GM12878 (cell line): ENCODE measurements at regions not wholly inside any gene's neighbourhood (a gene's known extent, or its start where the extent isn't known, plus 50 kb on each side); places are given as distances from the start of the nearest gene placed in this dataset.

Experiments used
- ATAC-seq: fragments of 200-7000 bp; cut with Tn5 transposase; 3 replicates; pipeline ENCODE4 v1.9.1; 2020; ENCODE audit warnings: mild to moderate bottlenecking, moderate library complexity
- BruUV-seq: library from RNA; stranded (reverse); fragments of 400-500 nt; replicated peaks from 2 replicates; lab custom pipeline; 2021; lab: Mats Ljungman, UMichigan
- CTCF ChIA-PET: fragments of 300-600 bp; sonication (Branson Sonifier 250); formaldehyde crosslinking; extraction: SDS; loops from one replicate; lab custom pipeline; 2021; ENCODE audit warnings: inconsistent platforms; lab: Yijun Ruan, JAX
- POLR2A ChIA-PET: fragments of 350-600 bp; formaldehyde crosslinking; extraction: SDS; loops from one replicate; lab custom pipeline; 2021; ENCODE audit warnings: inconsistent platforms; lab: Charles Lee
- RAD21 ChIA-PET: fragments of 300-600 bp; sonication (Branson Sonifier 250); formaldehyde crosslinking; loops from one replicate; lab custom pipeline; 2023; ENCODE audit warnings: antibody characterized with exemption; ENCODE audit not compliant: unreplicated experiment; lab: Charles Lee
- SMC1A ChIA-PET: fragments of 300-600 bp; sonication (Branson Sonifier 250); formaldehyde crosslinking; loops from one replicate; lab custom pipeline; 2023; ENCODE audit not compliant: unreplicated experiment, uncharacterized antibody; lab: Charles Lee
- DNase-seq: peaks from one replicate; pipeline ENCODE4 v3.0.0-alpha.2; 2011; ENCODE audit warnings: low read depth, low spot score
- FAIRE-seq: peaks from 3 replicates; lab custom pipeline; 2011; peaks lifted over from hg19 to GRCh38; lab: Jason Lieb, UNC
- H2AFZ ChIP-seq: 2 replicates; pipeline ENCODE4 v1.6.0; 2011; ENCODE audit warnings: low read depth, low read length, control low read depth; ENCODE audit not compliant: control insufficient read depth
- H3K27ac ChIP-seq: 2 replicates; pipeline ENCODE4 v1.5.1; 2011; ENCODE audit warnings: control low read depth; ENCODE audit not compliant: control insufficient read depth, insufficient read depth
- H3K27me3 ChIP-seq, 2 experiments: replicated peaks in 1 of 2; 2 replicates each; pipeline versions ENCODE4 v1.6.0 to v1.6.1; 2011; ENCODE audit warnings: low read length in 1 of 2; ENCODE audit not compliant: control insufficient read depth in 2 of 2, insufficient read depth in 2 of 2
- H3K36me3 ChIP-seq, 2 experiments: 2 replicates each; pipeline ENCODE4 v1.5.1; 2011; ENCODE audit warnings: low read length in 1 of 2; ENCODE audit not compliant: control insufficient read depth in 2 of 2, insufficient read depth in 2 of 2
- H3K4me1 ChIP-seq: 2 replicates; pipeline ENCODE4 v1.6.1; 2011; ENCODE audit warnings: mild to moderate bottlenecking, low read length, moderate library complexity, mixed read lengths; ENCODE audit not compliant: control insufficient read depth, insufficient read depth
- H3K4me2 ChIP-seq: 2 replicates; pipeline ENCODE4 v1.6.0; 2011; ENCODE audit warnings: control low read depth; ENCODE audit not compliant: control insufficient read depth, insufficient read depth
- H3K4me3 ChIP-seq: fragments of 200-600 bp; sonication (generic); 2 replicates; pipeline ENCODE4 v1.5.1; 2016
- H3K79me2 ChIP-seq: 2 replicates; pipeline ENCODE4 v1.6.0; 2011; ENCODE audit warnings: low read length; ENCODE audit not compliant: control insufficient read depth, insufficient read depth
- H3K9ac ChIP-seq: 2 replicates; pipeline ENCODE4 v1.8.0; 2011; ENCODE audit warnings: low read length, control low read depth, mixed read lengths; ENCODE audit not compliant: control insufficient read depth, insufficient read depth
- H3K9me3 ChIP-seq: replicated peaks from 3 replicates; pipeline ENCODE4 v1.5.1; 2011; ENCODE audit warnings: mild to moderate bottlenecking, low read length; ENCODE audit not compliant: control insufficient read depth, insufficient read depth
- H4K20me1 ChIP-seq: 2 replicates; pipeline ENCODE4 v1.6.0; 2011; ENCODE audit not compliant: control insufficient read depth, insufficient read depth
- ASH2L ChIP-seq: fragments of 300-600, 200-600 bp; sonication (generic); IDR thresholded peaks from 2 replicates; pipeline ENCODE4 v1.6.1; 2017; ENCODE audit warnings: low read depth, mild to moderate bottlenecking, borderline replicate concordance
- BMI1 ChIP-seq: fragments of 450-650 bp; IDR thresholded peaks from 2 replicates; pipeline ENCODE4 v1.6.1; 2016; ENCODE audit warnings: mild to moderate bottlenecking, moderate library complexity, borderline replicate concordance
- CBFB ChIP-seq: IDR thresholded peaks from 2 replicates; pipeline ENCODE4 v1.6.1; 2016; ENCODE audit warnings: antibody characterized with exemption, low read depth
- CBX3 ChIP-seq: fragments of 200-600 bp; sonication (generic); IDR thresholded peaks from 2 replicates; pipeline ENCODE4 v1.6.1; 2016; ENCODE audit warnings: low read depth, borderline replicate concordance
- FOXM1 ChIP-seq: IDR thresholded peaks from 2 replicates; pipeline ENCODE4 v1.6.1; 2012; ENCODE audit warnings: low read depth, mild to moderate bottlenecking, inconsistent platforms, low read length, moderate library complexity
- HDGF ChIP-seq: fragments of 450-650 bp; IDR thresholded peaks from 2 replicates; pipeline ENCODE4 v1.6.1; 2016; ENCODE audit warnings: antibody characterized with exemption
- IKZF1 ChIP-seq: fragments of 450-650 bp; conservative IDR thresholded peaks from 2 replicates; pipeline ENCODE4 v1.6.1; 2017; ENCODE audit warnings: antibody characterized with exemption, mild to moderate bottlenecking
- MYC ChIP-seq: IDR thresholded peaks from 2 replicates; pipeline ENCODE4 v1.6.1; 2011; ENCODE audit warnings: mild to moderate bottlenecking, low read length, moderate library complexity, inconsistent platforms; ENCODE audit not compliant: insufficient read depth, insufficient replicate concordance, insufficient read length, severe bottlenecking
- RB1 ChIP-seq: fragments of 450-650 bp; formaldehyde crosslinking; IDR thresholded peaks from 2 replicates; pipeline ENCODE4 v1.6.1; 2017; ENCODE audit warnings: mild to moderate bottlenecking, borderline replicate concordance
- RELA ChIP-seq: fragments of 450-650 bp; IDR thresholded peaks from 2 replicates; pipeline ENCODE4 v1.8.0; 2014; ENCODE audit warnings: borderline replicate concordance; ENCODE audit not compliant: partially characterized antibody
- RUNX3 ChIP-seq: IDR thresholded peaks from 2 replicates; pipeline ENCODE4 v1.6.1; 2012; ENCODE audit warnings: low read length, inconsistent platforms
- SMAD1 ChIP-seq: fragments of 450-650 bp; IDR thresholded peaks from 2 replicates; pipeline ENCODE4 v1.6.1; 2018; ENCODE audit warnings: mild to moderate bottlenecking, low read depth; ENCODE audit not compliant: partially characterized antibody
- SMAD5 ChIP-seq: IDR thresholded peaks from 2 replicates; pipeline ENCODE4 v1.6.1; 2016; ENCODE audit warnings: antibody characterized with exemption, low read depth
- ZZZ3 ChIP-seq: IDR thresholded peaks from 2 replicates; pipeline ENCODE4 v1.6.1; 2011; ENCODE audit warnings: low read depth; ENCODE audit not compliant: control insufficient read depth, insufficient read length
- WGBS: methylation state at CpG from one replicate; pipeline ENCODE4 v1.1.6; 2016; ENCODE audit warnings: low lambda C conversion rate; ENCODE audit not compliant: insufficient replicate concordance, insufficient coverage; ENCODE audit errors: missing lambda C conversion rate; 5-methylcytosine and 5-hydroxymethylcytosine counted together
- in situ Hi-C: fragments of 300-500 bp; cut with MboI; formaldehyde crosslinking; loops from 9 replicates; pipeline ENCODE4 v1.14.3; 2018; ENCODE audit warnings: mixed read lengths
- intact Hi-C: fragments of 100-400 bp; cut with micrococcal nuclease; formaldehyde crosslinking; loops from one replicate; pipeline ENCODE4 v1.14.2; 2022; ENCODE audit not compliant: unreplicated experiment
- TF ChIP-seq, protein P1 (sequence below): fragments of 450-650 bp; IDR thresholded peaks from 2 replicates; pipeline ENCODE4 v1.6.1; 2017; ENCODE audit warnings: mild to moderate bottlenecking, moderate library complexity
- TF ChIP-seq, protein P2 (sequence below): fragments of 150-350 bp; IDR thresholded peaks from 2 replicates; pipeline ENCODE4 v1.6.1; 2016; ENCODE audit warnings: low read depth, low read length
- TF ChIP-seq, protein P3 (sequence below): IDR thresholded peaks from 2 replicates; pipeline ENCODE4 v1.6.1; 2012; ENCODE audit warnings: low read length, inconsistent platforms

DNA sequence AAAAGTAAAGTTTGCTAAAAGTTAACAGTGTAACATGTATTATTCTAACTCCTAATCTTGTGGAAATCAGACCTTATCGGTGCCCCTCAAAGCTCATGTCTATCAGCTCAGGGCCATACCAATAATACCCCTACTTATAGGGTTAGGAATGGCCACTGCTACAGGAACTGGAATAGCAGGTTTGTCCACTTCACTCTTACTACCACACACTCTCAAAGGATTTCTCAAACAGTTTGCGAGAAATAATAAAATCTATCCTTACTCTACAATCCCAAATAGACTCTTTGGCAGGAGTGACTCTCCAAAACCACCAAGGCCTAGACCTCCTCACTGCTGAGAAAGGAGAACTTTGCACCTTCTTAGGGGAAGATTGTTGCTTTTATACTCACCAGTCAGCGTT, 1677.7 kb downstream of the OLFM4 start:
- Histone ChIP-seq H3K27me3 (no peaks in the 10 kb centered on the region), H3K79me2 (no peaks in the 10 kb centered on the region), H3K27ac (no peak overlapping the region), H4K20me1 (no peaks in the 10 kb centered on the region), H2AFZ (no peak overlapping the region)
- CTCF ChIA-PET: no interaction called here
- DNase-seq (no peak), ATAC-seq (no peak)
- BruUV-seq: no TSS peak
- RAD21 ChIA-PET: no interaction called here
- SMC1A ChIA-PET: no interaction called here
- POLR2A ChIA-PET: no interaction called here
- 49% methylated on average over 3 of the region's 3 CpGs for WGBS
- TF ChIP-seq CBX3: no peak
- TF ChIP-seq HDGF: no peak
- TF ChIP-seq, protein P1, sequence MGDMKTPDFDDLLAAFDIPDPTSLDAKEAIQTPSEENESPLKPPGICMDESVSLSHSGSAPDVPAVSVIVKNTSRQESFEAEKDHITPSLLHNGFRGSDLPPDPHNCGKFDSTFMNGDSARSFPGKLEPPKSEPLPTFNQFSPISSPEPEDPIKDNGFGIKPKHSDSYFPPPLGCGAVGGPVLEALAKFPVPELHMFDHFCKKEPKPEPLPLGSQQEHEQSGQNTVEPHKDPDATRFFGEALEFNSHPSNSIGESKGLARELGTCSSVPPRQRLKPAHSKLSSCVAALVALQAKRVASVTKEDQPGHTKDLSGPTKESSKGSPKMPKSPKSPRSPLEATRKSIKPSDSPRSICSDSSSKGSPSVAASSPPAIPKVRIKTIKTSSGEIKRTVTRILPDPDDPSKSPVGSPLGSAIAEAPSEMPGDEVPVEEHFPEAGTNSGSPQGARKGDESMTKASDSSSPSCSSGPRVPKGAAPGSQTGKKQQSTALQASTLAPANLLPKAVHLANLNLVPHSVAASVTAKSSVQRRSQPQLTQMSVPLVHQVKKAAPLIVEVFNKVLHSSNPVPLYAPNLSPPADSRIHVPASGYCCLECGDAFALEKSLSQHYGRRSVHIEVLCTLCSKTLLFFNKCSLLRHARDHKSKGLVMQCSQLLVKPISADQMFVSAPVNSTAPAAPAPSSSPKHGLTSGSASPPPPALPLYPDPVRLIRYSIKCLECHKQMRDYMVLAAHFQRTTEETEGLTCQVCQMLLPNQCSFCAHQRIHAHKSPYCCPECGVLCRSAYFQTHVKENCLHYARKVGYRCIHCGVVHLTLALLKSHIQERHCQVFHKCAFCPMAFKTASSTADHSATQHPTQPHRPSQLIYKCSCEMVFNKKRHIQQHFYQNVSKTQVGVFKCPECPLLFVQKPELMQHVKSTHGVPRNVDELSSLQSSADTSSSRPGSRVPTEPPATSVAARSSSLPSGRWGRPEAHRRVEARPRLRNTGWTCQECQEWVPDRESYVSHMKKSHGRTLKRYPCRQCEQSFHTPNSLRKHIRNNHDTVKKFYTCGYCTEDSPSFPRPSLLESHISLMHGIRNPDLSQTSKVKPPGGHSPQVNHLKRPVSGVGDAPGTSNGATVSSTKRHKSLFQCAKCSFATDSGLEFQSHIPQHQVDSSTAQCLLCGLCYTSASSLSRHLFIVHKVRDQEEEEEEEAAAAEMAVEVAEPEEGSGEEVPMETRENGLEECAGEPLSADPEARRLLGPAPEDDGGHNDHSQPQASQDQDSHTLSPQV: no peak
- TF ChIP-seq RUNX3: no peak
- no peak for TF ChIP-seq BMI1
- TF ChIP-seq, protein P2, sequence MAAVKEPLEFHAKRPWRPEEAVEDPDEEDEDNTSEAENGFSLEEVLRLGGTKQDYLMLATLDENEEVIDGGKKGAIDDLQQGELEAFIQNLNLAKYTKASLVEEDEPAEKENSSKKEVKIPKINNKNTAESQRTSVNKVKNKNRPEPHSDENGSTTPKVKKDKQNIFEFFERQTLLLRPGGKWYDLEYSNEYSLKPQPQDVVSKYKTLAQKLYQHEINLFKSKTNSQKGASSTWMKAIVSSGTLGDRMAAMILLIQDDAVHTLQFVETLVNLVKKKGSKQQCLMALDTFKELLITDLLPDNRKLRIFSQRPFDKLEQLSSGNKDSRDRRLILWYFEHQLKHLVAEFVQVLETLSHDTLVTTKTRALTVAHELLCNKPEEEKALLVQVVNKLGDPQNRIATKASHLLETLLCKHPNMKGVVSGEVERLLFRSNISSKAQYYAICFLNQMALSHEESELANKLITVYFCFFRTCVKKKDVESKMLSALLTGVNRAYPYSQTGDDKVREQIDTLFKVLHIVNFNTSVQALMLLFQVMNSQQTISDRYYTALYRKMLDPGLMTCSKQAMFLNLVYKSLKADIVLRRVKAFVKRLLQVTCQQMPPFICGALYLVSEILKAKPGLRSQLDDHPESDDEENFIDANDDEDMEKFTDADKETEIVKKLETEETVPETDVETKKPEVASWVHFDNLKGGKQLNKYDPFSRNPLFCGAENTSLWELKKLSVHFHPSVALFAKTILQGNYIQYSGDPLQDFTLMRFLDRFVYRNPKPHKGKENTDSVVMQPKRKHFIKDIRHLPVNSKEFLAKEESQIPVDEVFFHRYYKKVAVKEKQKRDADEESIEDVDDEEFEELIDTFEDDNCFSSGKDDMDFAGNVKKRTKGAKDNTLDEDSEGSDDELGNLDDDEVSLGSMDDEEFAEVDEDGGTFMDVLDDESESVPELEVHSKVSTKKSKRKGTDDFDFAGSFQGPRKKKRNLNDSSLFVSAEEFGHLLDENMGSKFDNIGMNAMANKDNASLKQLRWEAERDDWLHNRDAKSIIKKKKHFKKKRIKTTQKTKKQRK: no peak
- no peak for TF ChIP-seq RELA
- TF ChIP-seq, protein P3, sequence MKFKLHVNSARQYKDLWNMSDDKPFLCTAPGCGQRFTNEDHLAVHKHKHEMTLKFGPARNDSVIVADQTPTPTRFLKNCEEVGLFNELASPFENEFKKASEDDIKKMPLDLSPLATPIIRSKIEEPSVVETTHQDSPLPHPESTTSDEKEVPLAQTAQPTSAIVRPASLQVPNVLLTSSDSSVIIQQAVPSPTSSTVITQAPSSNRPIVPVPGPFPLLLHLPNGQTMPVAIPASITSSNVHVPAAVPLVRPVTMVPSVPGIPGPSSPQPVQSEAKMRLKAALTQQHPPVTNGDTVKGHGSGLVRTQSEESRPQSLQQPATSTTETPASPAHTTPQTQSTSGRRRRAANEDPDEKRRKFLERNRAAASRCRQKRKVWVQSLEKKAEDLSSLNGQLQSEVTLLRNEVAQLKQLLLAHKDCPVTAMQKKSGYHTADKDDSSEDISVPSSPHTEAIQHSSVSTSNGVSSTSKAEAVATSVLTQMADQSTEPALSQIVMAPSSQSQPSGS: no peak
- TF ChIP-seq SMAD1: no peak
- no peak for TF ChIP-seq IKZF1
- TF ChIP-seq FOXM1: no peak
- TF ChIP-seq RB1: no peak
- no peak for TF ChIP-seq ZZZ3
- no peak for TF ChIP-seq ASH2L
- TF ChIP-seq CBFB: no peak
- no peak for TF ChIP-seq MYC
- no peak for TF ChIP-seq SMAD5
- TF ChIP-seq, all 136 proteins: peak for 0
- Histone ChIP-seq H3K4me1 (no peaks in the 10 kb centered on the region), H3K9me3 (no peaks in the 10 kb centered on the region), H3K9ac (no peak overlapping the region), H3K4me2 (no peak overlapping the region), H3K4me3 (no peak overlapping the region), H3K36me3 (no peaks in the 10 kb centered on the region)
- no peak for FAIRE-seq
- in situ Hi-C loops (no loop called here), intact Hi-C loops (no loop called here)
